Right hindlimb (tissue), 1 donor: ENCODE measurements at regions not wholly inside any gene's neighbourhood (a gene's known extent, or its start where the extent isn't known, plus 50 kb on each side); places are given as distances from the start of the nearest gene placed in this dataset.

Experiments
- DNase-seq: peaks from one replicate; pipeline ENCODE4 v3.0.0-alpha.2; 2018

DNA sequence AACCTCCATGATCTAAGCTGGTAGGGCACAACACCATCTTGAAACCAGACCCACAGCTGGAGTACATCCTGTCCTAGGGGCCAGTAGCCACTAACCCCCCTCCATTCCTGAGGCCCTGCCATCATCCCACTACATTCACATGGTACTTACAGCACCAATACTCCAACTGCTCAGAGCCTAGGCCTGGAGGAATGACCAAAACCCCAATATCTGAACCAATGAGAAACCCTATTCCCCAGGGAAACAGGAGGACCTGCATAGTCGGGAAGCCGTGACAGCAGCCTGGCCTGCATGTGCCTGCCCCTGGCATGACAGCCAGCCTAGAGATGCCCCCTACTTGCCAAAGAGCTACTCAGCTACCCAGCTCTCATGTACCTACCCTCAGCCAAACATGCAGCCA is 65.4 kb upstream of the DMRT1 start:
- no peak for DNase-seq

DNA sequence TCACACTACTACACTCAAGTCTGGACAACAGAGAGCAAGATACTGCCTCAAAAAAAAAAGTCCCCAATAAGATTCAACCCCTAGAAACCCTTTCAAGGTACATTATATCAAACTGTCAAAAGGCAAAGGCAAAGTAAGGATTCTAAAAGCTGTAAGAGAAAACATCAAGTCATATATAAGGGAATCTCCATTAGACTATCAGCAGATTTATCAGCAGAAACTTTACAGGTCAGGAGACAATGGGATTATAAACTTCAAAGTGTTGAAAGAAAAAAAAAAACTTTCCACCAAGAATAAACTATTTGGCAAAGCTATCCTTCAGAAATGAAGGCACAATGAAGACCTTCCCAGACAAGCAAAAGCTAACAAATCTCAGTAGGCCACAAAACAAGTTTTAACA is 63.5 kb upstream of the DMRT1 start:
- DNase-seq, result no peak

DNA sequence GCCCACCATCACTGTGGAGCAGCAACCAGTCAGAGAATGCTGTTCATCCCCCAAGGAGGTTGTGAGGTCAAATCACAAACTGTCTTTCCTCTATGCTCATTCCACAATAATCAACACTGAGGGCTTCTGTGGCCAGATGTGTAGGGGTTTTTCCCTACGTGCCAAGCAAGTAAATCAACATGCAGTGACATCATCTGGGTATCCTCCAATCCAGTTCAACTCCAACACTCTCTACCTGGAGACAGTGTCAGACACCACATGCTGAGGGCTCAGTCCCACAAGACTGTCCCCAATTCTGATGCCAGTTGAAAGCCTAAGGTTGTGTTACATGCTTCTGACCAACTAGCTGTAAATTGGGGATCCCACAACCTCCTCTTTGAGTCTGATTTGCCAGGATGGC is 57.3 kb upstream of the DMRT1 start:
- no peak for DNase-seq

DNA sequence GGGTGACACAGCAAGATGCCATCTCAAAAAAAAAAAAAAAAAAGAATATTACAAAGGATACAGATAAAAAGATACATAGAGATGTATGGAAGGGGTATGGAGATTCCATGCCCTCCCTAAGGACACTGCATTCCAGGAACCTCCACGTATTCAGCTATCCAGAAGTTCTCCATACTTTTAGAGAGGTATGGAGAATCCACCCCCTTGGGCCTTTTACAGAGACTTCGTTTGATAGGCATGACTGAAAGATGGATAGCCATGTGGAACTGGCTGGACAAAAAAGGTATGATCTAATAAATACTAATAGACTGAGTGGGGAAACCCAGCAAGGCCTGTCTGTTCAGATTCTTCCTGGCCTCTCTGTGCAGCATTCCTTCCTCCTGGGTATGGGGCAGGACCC is 56.6 kb upstream of the DMRT1 start:
- no peak for DNase-seq

DNA sequence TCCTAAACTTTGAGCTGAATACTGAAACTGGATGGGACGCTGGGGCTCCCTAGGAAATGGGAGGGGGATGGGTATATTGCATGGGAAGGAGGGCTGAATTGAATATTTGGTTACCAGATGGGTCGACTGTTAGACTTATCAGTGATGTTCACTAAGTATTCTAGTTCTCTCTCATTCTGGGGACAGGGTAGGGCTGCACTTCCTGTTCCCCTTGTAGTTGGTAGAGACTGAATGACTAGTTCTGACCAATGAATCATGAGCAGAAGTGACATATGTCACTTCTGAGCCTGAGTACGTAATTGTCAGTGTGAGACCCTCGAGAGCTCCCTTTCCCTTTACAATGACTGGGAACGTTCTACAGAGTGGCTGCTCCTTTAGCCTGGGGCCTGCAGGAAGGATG is 55.5 kb upstream of the DMRT1 start:
- DNase-seq, result no peak

DNA sequence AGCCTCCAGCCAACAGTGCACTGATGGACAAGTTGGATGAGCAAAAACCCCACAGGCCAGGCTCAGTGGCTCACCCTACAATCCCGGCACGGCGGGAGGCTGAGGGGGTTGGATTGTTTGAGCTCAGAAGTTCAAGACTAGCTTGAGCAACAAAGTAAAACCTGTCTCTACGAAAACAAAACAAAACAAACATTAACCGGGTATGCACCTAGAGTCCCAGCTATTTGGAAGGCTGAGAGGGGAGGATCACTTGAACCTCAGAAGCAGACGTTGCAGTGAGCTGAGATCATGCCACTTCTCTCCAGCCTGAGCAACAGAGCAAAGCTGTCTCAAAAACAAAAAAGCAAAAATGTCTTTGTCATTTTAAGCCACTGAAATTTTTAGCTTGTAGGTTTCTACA is 55.1 kb upstream of the DMRT1 start:
- DNase-seq, result no peak

DNA sequence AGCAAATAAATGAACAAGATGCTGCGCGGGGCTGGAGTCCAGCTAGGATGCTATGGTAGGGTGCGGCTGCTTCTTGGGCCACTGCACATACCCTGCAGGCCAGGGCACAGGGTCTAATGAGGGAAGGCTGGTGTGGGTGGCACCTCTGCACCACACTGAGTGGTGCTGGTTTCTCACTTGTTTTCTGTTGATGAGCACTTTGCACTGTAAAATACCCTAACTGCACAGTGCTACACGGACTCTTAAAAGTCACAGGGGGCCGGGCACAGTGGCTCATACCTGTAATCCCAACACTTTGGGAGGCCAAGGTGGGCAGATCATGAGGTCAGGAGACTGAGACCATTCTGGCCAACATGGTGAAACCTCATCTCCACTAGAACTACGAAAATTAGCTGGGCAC is 52.7 kb upstream of the DMRT1 start:
- DNase-seq, result no peak
